Natural killer cell (primary cell): ENCODE measurements at regions not wholly inside any gene's neighbourhood (a gene's known extent, or its start where the extent isn't known, plus 50 kb on each side); places are given as distances from the start of the nearest gene placed in this dataset.

ENCODE experiments used
- ATAC-seq, 3 donors: fragments of 150-1000 bp in 2 of 3; fragments of 200-7000 bp in 1 of 3; cut with Tn5 transposase; 1 replicate in 1 of 3; 2 replicates in 2 of 3; pipeline ENCODE4 v1.10.0; 2021; ENCODE audit warnings: mild to moderate bottlenecking in 2 of 3, moderate library complexity in 2 of 3
- DNase-seq, 2 donors: peaks; one replicate each; pipeline versions ENCODE4 v3.0.0 to v3.0.0-alpha.2; 2013 to 2021; ENCODE audit warnings: mixed read lengths in 1 of 2
- H3K27ac ChIP-seq: one replicate; pipeline ENCODE4 v1.5.1; 2013; ENCODE audit warnings: mild to moderate bottlenecking, low read length
- H3K27me3 ChIP-seq: one replicate; pipeline ENCODE4 v1.6.1; 2013; ENCODE audit warnings: low read length; ENCODE audit not compliant: control insufficient read depth, insufficient read depth
- H3K36me3 ChIP-seq: one replicate; pipeline ENCODE4 v1.6.1; 2013; ENCODE audit warnings: low read length; ENCODE audit not compliant: control insufficient read depth, insufficient read depth
- H3K4me1 ChIP-seq: one replicate; pipeline ENCODE4 v1.6.1; 2013; ENCODE audit warnings: low read length; ENCODE audit not compliant: control insufficient read depth, insufficient read depth
- H3K4me3 ChIP-seq: one replicate; pipeline ENCODE4 v1.5.1; 2013; ENCODE audit warnings: low read length
- H3K9me3 ChIP-seq: one replicate; pipeline ENCODE4 v1.6.1; 2013; ENCODE audit warnings: low read length; ENCODE audit not compliant: control insufficient read depth, insufficient read depth
- H3K27ac Mint-ChIP-seq, 2 donors: one replicate each; pipeline ENCODE4 v1.8.0; 2022; ENCODE audit warnings: mild to moderate bottlenecking in 2 of 2, mixed read lengths in 2 of 2, moderate library complexity in 1 of 2
- H3K27me3 Mint-ChIP-seq, 2 donors: one replicate each; pipeline ENCODE4 v1.8.0; 2022; ENCODE audit warnings: low read depth in 2 of 2, mixed read lengths in 2 of 2
- H3K36me3 Mint-ChIP-seq: one replicate; pipeline ENCODE4 v1.8.0; 2022; ENCODE audit warnings: mixed read lengths
- H3K4me1 Mint-ChIP-seq, 2 donors: one replicate each; pipeline ENCODE4 v1.8.0; 2022; ENCODE audit warnings: mixed read lengths in 2 of 2
- H3K4me3 Mint-ChIP-seq: one replicate; pipeline ENCODE4 v1.8.0; 2022; ENCODE audit warnings: mild to moderate bottlenecking, moderate library complexity, mixed read lengths
- H3K9me3 Mint-ChIP-seq, 2 donors: one replicate each; pipeline ENCODE4 v1.8.0; 2022; ENCODE audit warnings: mixed read lengths in 2 of 2
- CTCF ChIP-seq: fragments of 200-600 bp; IDR thresholded peaks from one replicate; pipeline ENCODE4 v1.8.0; 2022; ENCODE audit warnings: antibody characterized with exemption
- WGBS: methylation state at CpG from one replicate; pipeline ENCODE4 v1.1.7; 2013; ENCODE audit warnings: missing lambda C conversion rate; ENCODE audit not compliant: insufficient coverage; 5-methylcytosine and 5-hydroxymethylcytosine counted together
- intact Hi-C: fragments of 100-400 bp; cut with micrococcal nuclease; formaldehyde crosslinking; loops from one replicate; pipeline ENCODE4 v1.14.2; 2022

GRCh38 chr12:60704171-60704914 lies 1108.5 kb downstream of the SLC16A7 start:
- WGBS = 79% methylated on average over 4 of the region's 4 CpGs
- Histone ChIP-seq H3K9me3 (no peaks in the 10 kb centered on the region), H3K4me1 (no peaks in the 10 kb centered on the region), H3K27ac (no peak overlapping the region), H3K36me3 (no peaks in the 10 kb centered on the region), H3K27me3 (no peaks in the 10 kb centered on the region), H3K4me3 (no peak overlapping the region)
- Mint-ChIP-seq H3K27ac (no peak overlapping the region), H3K36me3 (no peaks in the 10 kb centered on the region), H3K9me3 (peaks cover 7 to 27% of the 10 kb centered on the region in 2 donors), H3K4me1 (no peaks in the 10 kb centered on the region), H3K4me3 (no peak overlapping the region), H3K27me3 (no peaks in the 10 kb centered on the region)
- intact Hi-C loops = no loop called here
- no peak for TF ChIP-seq CTCF
- DNase-seq (no peak), ATAC-seq (no peak)

GRCh38 chr12:60710246-60710645 lies 1114.4 kb downstream of the SLC16A7 start:
- Histone ChIP-seq H3K4me1 (no peaks in the 10 kb centered on the region), H3K27ac (no peak overlapping the region), H3K36me3 (no peaks in the 10 kb centered on the region), H3K27me3 (no peaks in the 10 kb centered on the region), H3K4me3 (no peak overlapping the region), H3K9me3 (no peaks in the 10 kb centered on the region)
- no peak for ATAC-seq
- Mint-ChIP-seq H3K9me3 (peaks cover 9 to 31% of the 10 kb centered on the region in 2 donors), H3K4me1 (no peaks in the 10 kb centered on the region), H3K36me3 (peaks cover 7% of the 10 kb centered on the region), H3K27ac (no peak overlapping the region), H3K27me3 (no peaks in the 10 kb centered on the region), H3K4me3 (no peak overlapping the region)
- intact Hi-C loops = no loop called here
- no peak for DNase-seq
- no peak for TF ChIP-seq CTCF
- 71% methylated on average over 1 of the region's 1 CpG for WGBS

GRCh38 chr12:60714141-60714900 lies 1118.5 kb downstream of the SLC16A7 start:
- WGBS = 67% methylated on average over 1 of the region's 5 CpGs
- ATAC-seq = no peak
- no peak for DNase-seq
- TF ChIP-seq CTCF = no peak
- no peaks in the 10 kb centered on the region for H3K36me3 ChIP-seq
- Mint-ChIP-seq H3K4me3 (no peak overlapping the region), H3K27ac (no peak overlapping the region), H3K4me1 (no peaks in the 10 kb centered on the region), H3K9me3 (peaks cover 18 to 27% of the 10 kb centered on the region in 2 donors), H3K27me3 (no peaks in the 10 kb centered on the region), H3K36me3 (peaks cover 7% of the 10 kb centered on the region)
- H3K27me3 ChIP-seq = no peaks in the 10 kb centered on the region
- no peaks in the 10 kb centered on the region for H3K4me1 ChIP-seq
- no peak overlapping the region for H3K4me3 ChIP-seq
- no peaks in the 10 kb centered on the region for H3K9me3 ChIP-seq
- no peak overlapping the region for H3K27ac ChIP-seq
- intact Hi-C loops = no loop called here
